ENCODE measurements at regions not wholly inside any gene's neighbourhood (a gene's known extent, or its start where the extent isn't known, plus 50 kb on each side); places are given as distances from the start of the nearest gene placed in this dataset.
"Not testable (repeated sequence)": the region's sequence is repeated elsewhere in the genome, so short reads cannot be mapped to it uniquely, and the experiment has no call there.

- DNase-seq, result no peak
Measured at GRCh38 chr2:83956991-83957390, 502.1 kb downstream of the SUCLG1 start.

- no peak for DNase-seq
Measured at GRCh38 chr2:83953697-83954096, 505.4 kb downstream of the SUCLG1 start.

DNA sequence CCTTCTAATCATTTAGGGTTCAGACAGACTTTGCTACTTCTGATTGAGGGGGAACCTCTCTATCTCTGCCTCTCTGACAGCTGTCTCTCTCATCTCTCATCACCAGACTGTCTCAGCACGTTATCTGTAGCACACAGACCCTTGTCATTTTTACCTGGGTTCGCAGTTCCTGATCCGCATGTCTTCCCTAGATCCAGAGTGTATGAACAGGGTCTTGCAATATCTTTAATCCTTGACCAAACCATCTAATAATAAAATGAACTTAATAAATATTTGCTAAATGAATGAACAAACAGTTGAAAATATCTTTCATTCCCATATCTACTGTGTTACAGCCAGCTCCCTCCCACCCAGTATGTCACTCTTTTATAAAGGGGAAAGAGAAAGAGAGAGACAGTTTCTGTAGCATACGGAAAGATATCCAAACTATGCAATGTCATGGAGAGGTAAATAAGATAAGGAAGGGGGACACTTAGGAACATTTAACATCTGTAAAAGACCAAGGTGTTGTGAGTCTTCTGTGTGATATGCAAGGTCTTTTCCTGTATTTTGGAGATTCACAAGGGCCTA is 507.6 kb downstream of the SUCLG1 start:
- DNase-seq, result no peak

- no peak for DNase-seq
Measured at GRCh38 chr2:83949361-83949760, 509.7 kb downstream of the SUCLG1 start.

DNA sequence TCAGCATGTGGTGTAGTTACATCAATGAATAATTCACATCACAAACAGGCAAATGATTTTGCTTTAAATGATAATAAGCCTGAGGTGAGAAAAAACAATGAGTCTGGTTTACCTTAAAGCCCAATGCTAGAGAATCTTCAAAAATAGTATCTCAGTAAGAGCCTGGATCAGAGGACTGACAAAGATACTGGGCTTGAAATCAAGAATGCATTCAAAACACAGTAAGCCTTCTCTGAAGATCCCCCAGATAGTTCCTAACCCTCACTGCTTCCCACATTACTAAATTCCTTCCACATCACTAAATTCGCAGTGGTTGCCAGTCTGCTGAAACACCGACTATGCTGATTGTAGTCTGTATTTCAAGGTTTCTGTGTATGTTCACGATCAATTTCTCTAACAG is 514.9 kb downstream of the SUCLG1 start:
- no peak for DNase-seq

DNA sequence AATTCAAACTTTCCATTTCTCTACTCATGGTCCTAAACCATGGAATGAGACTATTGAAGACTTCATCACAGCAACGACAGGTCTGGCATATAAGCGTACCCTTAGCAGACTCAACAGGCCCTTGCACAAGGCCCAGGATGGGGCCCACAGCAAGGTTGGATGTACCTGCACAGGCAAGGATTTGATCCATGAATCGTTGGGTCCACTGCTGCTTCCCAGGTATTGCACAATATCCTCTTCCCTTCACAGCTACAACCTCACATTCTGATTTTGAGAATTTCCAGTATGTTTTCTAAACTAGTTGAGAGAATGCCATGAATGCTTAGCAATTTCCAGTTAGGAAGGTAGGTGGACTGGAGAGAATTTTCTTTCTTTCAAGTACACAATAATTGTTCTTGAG is 515.8 kb downstream of the SUCLG1 start:
- DNase-seq, result no peak

DNA sequence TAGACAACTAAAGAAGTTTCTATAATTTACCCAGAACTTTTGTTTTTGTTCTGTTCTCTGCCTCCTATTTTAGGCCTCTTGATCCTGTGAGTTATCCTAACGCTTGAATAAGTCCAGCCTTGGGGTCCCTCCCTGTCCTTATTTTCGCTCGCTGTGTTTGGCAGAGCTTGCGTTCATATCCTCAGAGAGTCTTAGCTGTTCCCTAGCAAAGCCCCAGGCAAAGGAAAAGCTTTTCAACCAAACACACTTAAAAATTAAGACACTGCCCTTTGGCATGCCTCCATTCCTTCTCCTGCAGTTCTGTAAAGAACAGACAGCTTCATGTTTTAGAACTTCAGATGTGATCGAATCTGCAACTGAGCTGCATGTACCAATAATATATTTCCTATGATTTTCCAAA is 517.2 kb downstream of the SUCLG1 start:
- DNase-seq, result no peak

GRCh38 chr2:83933749-83934148 is 525.3 kb downstream of the SUCLG1 start:
- DNase-seq, result no peak

DNA sequence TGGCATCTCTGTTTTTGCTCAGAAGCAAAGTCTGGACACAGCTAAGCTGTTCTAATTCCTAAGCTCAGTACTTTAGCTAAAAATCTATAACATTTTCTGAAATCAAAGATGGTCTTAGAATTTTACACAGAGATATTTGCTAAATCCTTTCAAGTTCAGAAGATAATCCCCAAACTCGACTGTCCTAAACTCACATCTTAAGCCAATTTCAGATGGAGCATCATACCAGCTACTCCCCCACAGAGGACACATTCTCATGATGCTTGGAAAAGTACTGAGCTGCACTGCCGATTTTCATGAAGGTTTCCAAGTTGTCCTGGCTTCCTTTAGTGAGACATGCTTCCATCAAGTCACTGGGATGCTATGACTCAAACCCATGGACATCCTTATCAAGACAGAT is 535.5 kb downstream of the SUCLG1 start:
- DNase-seq, result no peak

GRCh38 chr2:83916559-83916958 is 542.5 kb downstream of the SUCLG1 start:
- DNase-seq, result no peak

GRCh38 chr2:83915381-83915780 is 543.7 kb downstream of the SUCLG1 start:
- DNase-seq, result no peak

- no peak for DNase-seq
Measured at GRCh38 chr2:83908750-83909149, 550.3 kb downstream of the SUCLG1 start.

DNA sequence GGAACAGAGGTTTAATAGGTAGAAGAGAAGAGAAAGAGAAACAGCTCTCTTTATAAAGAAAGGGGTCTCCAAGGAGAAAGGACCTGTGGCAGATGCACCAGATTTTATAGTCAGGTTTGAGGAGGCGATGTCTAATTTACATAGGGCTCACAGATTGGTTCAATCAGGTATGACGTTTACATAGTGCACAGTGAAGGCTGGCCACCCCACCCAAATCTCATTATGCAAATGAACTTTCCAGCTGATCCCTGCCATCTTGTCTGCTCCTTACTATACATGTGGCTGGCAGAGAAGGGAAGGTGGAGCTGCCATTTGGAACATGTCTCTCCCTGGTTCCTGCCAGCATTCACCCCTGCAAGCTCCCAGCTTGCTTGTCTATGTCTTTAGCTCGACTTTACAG is 557.8 kb downstream of the SUCLG1 start:
- no peak for DNase-seq

DNA sequence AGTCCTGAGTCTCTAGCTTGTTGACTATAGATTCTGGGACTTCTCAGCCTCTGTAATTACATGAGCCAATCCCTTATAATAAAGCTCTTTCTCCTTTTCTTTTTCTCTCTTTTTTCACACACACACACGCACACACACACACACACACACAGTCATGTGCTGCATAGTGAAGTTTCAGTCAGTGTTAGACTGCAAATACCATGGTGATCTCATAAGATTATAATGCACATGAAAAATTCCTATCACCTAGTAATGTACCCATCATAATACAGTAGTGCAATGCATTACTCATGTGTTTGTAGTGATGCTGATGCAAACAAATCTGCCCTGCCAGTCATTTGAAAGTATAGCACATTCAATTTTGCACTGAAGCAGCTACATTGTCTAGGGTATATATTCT is 558.2 kb downstream of the SUCLG1 start:
- DNase-seq, result no peak

DNA sequence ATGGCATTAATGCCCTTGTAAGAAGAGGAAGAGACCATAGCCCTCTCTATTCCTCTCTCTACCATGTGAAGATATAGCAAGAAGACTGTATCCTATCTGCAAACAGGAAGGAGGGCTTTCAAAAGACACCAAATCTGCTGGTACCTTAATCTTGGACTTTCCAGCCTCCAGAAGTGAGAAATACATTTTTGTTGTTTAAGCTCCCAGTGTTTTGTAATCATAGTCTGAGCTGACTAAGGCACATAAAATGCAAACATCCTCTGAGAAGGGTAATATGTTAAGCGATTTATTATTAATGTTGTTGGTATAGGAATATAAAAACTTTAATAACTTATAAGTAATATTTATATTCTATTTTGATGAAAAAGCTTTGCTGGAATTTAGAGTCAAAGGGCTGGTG is 559.8 kb downstream of the SUCLG1 start:
- no peak for DNase-seq

- DNase-seq, result no peak
Measured at GRCh38 chr2:83894976-83895375, 564.1 kb downstream of the SUCLG1 start.

GRCh38 chr2:83887757-83888156 is 571.3 kb downstream of the SUCLG1 start:
- DNase-seq, result no peak

GRCh38 chr2:83879127-83879526 is 580.0 kb downstream of the SUCLG1 start:
- no peak for DNase-seq

DNA sequence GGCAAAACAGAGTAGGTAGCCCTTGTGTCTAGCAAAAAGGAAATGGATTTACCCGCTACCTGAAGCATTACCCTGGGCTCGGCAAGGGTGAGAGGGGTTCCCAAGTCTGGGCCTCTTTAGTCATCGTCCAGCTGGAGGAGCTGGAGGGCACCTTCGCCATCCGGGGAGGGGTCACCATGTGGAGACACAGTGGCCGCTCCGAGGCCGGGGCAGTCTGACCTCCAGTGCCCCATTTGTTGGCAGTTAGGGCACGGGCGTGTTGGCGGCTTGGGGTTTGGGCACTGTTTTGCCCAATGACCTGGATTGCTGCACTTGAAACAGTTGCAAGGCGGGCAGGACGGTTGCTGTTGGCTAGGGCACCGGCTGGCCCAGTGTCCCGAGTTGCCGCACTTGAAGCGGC is 581.8 kb downstream of the SUCLG1 start:
- not testable (repeated sequence) for DNase-seq

DNA sequence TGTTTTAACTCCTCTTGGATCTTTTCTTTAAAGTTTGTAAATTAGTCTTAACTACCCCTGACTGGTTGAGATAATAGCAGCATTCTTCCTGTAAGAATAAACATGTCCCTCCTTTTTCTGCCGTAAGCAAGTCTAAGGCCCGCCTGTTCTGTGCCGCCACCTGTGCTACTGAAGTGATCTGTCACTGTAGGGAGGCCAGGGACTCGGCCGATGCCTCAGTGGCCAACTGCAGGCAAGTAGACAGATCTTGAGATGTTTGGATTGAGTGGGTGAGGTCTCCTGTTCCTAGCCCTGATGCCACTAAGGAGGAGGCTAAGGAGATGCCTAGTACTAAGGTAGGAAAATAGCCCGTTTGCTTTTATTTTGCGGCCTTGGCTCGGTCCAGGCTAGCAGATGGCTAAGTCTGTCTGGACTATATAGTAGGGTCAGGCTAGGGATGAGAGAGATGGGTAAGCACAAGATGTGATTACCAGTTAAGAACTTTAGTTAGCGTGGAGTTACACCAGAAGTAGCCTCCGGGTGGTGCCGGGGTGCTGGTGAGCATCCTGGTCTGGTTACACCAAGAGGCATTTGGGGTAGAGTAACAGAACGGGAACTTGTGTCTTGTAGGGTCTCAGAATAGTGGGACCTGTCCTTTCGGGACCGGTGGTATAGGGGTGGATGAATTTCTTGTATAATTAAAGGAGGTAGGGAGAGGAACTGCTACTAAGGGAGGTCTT is 584.2 kb downstream of the SUCLG1 start:
- DNase-seq, result no peak

DNA sequence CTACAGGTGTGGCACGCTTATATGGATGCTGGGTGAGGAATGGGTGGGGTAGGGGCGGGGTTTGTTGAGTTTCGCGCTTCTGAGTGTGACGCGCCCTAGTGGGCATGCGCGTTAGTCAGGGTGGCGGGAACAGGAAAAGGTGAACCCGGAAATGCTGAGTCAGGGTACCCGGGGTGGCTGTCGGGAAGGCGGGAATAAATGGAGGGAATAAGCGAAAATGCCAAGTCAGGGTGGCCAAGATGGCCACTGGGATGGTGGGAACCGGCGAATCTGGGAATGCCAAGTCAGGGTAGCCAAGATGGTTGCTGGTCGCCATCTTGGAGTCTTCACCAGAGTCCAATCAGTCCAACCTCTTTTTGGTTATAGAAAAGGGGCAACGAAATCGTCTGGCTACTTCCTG is 585.0 kb downstream of the SUCLG1 start:
- no peak for DNase-seq

DNA sequence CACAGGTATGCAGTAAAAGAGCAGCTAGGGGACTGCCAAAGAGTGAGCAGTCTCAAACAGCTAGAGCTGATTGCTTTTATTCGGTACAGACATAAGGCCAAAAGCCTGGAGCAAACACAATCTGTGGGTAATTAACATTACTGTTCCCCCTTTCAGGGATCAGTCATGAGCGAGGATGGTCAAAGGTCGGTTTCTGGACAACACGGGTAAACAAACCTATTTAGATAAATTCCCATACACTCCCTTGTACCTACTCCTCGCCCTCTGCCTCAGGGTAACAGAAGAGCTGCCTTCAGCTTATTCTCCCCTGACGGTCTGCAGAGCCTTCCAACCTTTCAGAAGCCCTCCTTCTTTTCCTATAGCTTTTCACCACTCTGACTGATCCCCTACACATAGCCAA is 586.0 kb downstream of the SUCLG1 start:
- DNase-seq, result no peak

DNA sequence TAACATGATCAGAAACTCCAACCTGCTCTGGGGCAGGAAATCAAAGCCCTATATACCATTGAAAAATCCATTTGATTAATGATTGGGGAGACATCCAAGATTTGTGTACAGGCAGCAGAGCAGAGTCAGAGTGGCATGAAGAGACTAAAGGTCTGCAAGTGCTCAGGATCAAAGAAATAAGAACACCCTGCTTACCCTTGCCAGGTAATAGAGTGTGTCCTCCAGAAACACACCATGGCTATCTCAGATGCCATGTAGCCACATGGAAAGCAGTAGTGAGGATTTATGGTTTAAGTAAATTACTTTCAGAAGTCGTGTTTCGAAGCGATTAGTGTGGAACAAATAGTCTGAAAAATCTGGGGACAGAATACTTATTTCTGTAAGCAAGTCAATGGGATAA is 592.9 kb downstream of the SUCLG1 start:
- no peak for DNase-seq

GRCh38 chr2:83862600-83862999 is 596.5 kb downstream of the SUCLG1 start:
- no peak for DNase-seq

GRCh38 chr2:83860320-83860719 is 598.8 kb downstream of the SUCLG1 start:
- no peak for DNase-seq

Measured in NCI-H2227 treated with DMSO at 0.1 percent for 48 hours (cell line).